Retinal pigment epithelial cell (primary cell): ENCODE measurements at regions not wholly inside any gene's neighbourhood (a gene's known extent, or its start where the extent isn't known, plus 50 kb on each side); places are given as distances from the start of the nearest gene placed in this dataset.

ENCODE experiments used
- DNase-seq: peaks from one replicate; pipeline ENCODE4 v3.0.0-alpha.2; 2010; ENCODE audit warnings: low read depth
- H3K4me3 ChIP-seq: 2 replicates; pipeline ENCODE4 v1.5.1; 2011; ENCODE audit warnings: mild to moderate bottlenecking, low read length, control low read depth, moderate library complexity
- TF ChIP-seq, protein P1 (sequence below): conservative IDR thresholded peaks from 2 replicates; pipeline ENCODE4 v1.5.1; 2011; ENCODE audit warnings: low read depth, low read length, control low read depth, inconsistent platforms

DNA sequence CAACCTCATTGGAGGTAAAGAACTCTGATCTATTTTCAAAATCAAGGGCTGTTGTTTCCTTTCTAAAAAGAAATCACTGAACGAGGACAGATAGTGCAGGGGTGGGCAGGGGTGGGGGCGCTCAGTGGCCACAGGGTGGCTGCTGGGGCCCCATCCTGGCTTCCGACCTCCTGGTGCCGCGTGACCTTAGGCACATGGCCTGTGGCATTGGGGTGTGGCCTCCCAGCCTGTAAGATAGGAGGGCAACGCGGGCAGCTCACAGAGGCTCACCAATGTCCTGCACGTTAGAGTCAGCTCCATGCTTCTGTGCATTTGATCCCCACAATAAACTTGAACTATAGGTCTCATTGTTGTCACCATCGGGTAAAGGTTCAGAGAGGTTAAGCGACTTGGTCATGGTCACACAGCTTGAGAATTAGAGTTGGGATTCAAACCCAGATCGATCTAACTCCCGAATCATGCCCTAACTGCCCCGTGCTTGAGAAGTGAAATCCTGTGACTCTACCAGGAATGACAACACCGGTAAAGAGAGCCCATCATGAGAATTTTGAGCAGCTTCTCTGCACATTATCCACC lies 148.0 kb upstream of the SLC6A11 start:
- TF ChIP-seq, protein P1, sequence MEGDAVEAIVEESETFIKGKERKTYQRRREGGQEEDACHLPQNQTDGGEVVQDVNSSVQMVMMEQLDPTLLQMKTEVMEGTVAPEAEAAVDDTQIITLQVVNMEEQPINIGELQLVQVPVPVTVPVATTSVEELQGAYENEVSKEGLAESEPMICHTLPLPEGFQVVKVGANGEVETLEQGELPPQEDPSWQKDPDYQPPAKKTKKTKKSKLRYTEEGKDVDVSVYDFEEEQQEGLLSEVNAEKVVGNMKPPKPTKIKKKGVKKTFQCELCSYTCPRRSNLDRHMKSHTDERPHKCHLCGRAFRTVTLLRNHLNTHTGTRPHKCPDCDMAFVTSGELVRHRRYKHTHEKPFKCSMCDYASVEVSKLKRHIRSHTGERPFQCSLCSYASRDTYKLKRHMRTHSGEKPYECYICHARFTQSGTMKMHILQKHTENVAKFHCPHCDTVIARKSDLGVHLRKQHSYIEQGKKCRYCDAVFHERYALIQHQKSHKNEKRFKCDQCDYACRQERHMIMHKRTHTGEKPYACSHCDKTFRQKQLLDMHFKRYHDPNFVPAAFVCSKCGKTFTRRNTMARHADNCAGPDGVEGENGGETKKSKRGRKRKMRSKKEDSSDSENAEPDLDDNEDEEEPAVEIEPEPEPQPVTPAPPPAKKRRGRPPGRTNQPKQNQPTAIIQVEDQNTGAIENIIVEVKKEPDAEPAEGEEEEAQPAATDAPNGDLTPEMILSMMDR, result no peak
- H3K4me3 ChIP-seq, result no peak overlapping the region
- no peak for DNase-seq

DNA sequence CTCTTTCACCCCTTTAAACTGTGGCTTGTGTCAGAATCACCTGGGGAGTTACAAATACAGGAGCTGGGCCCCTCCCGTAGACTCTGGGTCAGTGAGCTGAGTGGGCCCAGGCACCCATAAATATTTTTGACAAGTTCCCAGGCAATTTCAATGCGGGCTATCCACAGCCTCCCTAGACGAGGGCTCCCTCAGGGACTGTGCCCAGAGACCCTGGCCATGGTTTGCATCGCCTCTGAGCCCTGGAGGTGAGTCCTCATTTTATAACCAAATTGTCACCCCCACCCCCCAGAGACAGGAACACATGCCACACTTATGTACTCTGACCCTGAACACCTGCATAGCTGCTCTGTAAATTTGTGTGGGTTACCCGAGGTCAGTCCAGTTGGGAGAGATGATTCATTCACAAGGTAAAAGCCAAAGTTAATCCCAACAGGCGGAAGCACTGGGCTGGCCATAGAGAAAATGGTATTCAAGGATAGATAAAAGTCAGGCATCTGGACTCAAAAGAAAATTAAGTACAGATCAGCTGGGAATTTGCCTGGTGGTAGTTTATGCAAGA lies 146.5 kb upstream of the SLC6A11 start:
- TF ChIP-seq, protein P1, result no peak
- DNase-seq, result no peak
- H3K4me3 ChIP-seq, result no peak overlapping the region

DNA sequence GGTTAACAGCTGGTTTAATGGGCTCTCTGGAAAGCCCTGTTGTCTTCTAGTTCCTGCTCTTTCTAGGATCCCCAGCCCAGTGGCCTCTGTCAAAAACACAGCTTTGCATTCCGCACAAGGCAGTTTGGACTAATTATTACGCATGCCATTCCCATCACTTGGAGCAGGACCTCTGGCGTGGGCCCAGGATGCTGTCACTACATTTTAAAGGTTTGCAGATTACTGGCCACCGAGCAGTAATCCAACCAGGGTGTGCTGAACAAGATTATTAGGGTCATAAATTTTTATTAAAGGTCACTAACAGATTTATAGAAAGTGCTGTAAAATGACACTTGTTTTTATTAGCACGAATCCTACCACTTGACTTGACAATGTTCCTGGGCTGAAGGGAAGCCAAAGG lies 143.6 kb upstream of the SLC6A11 start:
- no peak for DNase-seq
- TF ChIP-seq, protein P1, result no peak
- H3K4me3 ChIP-seq, result no peak overlapping the region

DNA sequence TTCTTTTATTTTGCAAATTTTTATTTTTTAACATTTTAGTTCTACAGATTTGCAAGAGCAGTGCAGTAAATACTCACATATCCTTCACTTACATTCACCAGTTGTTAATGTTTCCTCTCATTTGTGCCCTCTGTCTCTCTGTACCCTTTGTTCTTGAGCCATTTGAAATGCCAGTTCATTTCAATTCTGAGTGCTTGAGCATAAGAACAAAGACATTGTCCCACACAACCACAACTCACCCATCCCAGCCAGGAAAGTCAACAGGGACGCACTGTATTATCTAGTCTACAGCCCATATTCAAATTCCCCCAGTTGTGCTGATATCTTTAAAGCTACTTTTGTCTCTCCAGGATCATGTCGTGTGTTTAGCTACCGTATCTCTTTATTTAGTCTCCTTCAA lies 141.4 kb upstream of the SLC6A11 start:
- H3K4me3 ChIP-seq, result no peak overlapping the region
- no peak for DNase-seq
- TF ChIP-seq, protein P1, result no peak

DNA sequence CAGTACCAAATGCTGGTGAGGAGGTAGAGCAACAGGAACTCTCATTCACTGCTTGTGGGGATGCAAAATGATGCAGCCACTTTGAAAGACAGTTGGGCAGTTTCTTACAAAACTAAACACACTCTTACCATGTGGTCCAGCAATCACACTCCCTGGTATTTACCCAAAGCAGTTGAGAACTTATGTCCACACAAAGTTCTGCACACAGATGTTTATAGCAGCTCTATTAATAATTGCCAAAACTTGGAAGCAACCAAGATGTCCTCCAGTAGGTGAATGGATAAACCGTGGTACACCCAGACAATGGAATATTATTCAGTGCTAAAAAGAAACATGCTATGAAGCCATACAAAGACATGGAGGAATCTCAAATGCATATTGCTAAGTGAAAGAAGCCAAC lies 139.1 kb upstream of the SLC6A11 start:
- no peak overlapping the region for H3K4me3 ChIP-seq
- TF ChIP-seq, protein P1, result no peak
- DNase-seq, result no peak

DNA sequence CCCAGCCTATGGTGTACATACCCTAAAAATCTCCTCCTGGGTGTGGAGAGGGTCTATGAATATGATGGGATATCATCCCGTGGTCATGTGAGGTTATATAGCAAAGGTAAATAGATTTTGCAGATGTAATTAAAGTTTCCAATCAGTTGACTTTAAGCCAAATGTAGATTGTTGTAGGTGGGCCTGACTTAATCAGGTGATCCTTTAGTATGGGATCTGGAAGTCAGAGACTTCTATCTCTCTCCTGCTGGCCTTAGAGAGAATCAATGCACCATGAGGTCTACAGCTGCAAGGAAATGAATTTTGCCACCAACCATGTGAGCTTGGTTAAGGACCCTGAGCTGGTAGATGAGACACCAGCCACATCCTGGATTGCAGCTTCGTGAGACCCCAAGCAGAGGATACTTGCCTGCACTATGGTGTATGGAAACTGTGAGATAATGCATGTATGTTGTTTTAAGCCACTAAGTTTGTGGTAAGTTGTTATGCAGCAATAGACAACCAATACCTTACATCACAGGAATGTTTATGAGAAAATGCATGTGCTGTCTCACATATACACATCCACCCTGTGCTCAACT lies 137.1 kb upstream of the SLC6A11 start:
- no peak for DNase-seq
- H3K4me3 ChIP-seq, result no peak overlapping the region
- TF ChIP-seq, protein P1, result no peak

DNA sequence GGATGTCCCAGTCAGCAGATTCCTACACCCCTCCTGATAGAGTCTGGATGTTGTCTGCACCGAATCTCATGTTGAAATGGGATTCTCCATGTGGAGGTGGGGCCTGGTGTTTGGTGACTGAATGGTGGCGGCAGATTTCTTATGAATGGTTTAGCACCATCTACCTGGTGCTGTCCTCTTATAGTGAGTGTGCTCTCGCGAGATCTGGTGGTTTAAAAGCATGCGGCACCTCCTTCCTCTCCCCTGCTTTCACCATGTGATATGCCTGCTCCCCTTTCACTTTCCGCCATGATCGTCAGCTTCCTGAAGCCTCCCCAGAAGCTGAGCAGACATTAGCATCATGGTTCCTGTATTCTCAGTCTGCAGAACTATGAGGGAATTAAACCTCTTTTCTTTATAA lies 135.2 kb upstream of the SLC6A11 start:
- no peak overlapping the region for H3K4me3 ChIP-seq
- TF ChIP-seq, protein P1, result no peak
- no peak for DNase-seq
